H1 (cell line): ENCODE measurements at regions not wholly inside any gene's neighbourhood (a gene's known extent, or its start where the extent isn't known, plus 50 kb on each side); places are given as distances from the start of the nearest gene placed in this dataset.

Experiments used
- TF ChIP-seq, protein P1 (sequence below): fragments of 300-600 bp; sonication (generic); IDR thresholded peaks from 2 replicates; pipeline ENCODE4 v1.7.1; 2012; ENCODE audit warnings: low read length, moderate library complexity, mild to moderate bottlenecking, inconsistent platforms; ENCODE audit not compliant: insufficient replicate concordance

- TF ChIP-seq, protein P1, sequence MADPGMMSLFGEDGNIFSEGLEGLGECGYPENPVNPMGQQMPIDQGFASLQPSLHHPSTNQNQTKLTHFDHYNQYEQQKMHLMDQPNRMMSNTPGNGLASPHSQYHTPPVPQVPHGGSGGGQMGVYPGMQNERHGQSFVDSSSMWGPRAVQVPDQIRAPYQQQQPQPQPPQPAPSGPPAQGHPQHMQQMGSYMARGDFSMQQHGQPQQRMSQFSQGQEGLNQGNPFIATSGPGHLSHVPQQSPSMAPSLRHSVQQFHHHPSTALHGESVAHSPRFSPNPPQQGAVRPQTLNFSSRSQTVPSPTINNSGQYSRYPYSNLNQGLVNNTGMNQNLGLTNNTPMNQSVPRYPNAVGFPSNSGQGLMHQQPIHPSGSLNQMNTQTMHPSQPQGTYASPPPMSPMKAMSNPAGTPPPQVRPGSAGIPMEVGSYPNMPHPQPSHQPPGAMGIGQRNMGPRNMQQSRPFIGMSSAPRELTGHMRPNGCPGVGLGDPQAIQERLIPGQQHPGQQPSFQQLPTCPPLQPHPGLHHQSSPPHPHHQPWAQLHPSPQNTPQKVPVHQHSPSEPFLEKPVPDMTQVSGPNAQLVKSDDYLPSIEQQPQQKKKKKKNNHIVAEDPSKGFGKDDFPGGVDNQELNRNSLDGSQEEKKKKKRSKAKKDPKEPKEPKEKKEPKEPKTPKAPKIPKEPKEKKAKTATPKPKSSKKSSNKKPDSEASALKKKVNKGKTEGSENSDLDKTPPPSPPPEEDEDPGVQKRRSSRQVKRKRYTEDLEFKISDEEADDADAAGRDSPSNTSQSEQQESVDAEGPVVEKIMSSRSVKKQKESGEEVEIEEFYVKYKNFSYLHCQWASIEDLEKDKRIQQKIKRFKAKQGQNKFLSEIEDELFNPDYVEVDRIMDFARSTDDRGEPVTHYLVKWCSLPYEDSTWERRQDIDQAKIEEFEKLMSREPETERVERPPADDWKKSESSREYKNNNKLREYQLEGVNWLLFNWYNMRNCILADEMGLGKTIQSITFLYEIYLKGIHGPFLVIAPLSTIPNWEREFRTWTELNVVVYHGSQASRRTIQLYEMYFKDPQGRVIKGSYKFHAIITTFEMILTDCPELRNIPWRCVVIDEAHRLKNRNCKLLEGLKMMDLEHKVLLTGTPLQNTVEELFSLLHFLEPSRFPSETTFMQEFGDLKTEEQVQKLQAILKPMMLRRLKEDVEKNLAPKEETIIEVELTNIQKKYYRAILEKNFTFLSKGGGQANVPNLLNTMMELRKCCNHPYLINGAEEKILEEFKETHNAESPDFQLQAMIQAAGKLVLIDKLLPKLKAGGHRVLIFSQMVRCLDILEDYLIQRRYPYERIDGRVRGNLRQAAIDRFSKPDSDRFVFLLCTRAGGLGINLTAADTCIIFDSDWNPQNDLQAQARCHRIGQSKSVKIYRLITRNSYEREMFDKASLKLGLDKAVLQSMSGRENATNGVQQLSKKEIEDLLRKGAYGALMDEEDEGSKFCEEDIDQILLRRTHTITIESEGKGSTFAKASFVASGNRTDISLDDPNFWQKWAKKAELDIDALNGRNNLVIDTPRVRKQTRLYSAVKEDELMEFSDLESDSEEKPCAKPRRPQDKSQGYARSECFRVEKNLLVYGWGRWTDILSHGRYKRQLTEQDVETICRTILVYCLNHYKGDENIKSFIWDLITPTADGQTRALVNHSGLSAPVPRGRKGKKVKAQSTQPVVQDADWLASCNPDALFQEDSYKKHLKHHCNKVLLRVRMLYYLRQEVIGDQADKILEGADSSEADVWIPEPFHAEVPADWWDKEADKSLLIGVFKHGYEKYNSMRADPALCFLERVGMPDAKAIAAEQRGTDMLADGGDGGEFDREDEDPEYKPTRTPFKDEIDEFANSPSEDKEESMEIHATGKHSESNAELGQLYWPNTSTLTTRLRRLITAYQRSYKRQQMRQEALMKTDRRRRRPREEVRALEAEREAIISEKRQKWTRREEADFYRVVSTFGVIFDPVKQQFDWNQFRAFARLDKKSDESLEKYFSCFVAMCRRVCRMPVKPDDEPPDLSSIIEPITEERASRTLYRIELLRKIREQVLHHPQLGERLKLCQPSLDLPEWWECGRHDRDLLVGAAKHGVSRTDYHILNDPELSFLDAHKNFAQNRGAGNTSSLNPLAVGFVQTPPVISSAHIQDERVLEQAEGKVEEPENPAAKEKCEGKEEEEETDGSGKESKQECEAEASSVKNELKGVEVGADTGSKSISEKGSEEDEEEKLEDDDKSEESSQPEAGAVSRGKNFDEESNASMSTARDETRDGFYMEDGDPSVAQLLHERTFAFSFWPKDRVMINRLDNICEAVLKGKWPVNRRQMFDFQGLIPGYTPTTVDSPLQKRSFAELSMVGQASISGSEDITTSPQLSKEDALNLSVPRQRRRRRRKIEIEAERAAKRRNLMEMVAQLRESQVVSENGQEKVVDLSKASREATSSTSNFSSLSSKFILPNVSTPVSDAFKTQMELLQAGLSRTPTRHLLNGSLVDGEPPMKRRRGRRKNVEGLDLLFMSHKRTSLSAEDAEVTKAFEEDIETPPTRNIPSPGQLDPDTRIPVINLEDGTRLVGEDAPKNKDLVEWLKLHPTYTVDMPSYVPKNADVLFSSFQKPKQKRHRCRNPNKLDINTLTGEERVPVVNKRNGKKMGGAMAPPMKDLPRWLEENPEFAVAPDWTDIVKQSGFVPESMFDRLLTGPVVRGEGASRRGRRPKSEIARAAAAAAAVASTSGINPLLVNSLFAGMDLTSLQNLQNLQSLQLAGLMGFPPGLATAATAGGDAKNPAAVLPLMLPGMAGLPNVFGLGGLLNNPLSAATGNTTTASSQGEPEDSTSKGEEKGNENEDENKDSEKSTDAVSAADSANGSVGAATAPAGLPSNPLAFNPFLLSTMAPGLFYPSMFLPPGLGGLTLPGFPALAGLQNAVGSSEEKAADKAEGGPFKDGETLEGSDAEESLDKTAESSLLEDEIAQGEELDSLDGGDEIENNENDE = no peak
Observed at GRCh38 chrX:7789200-7789599, 53.8 kb upstream of the VCX start (continued).
